Effector CD8-positive, alpha-beta T cell (primary cell): ENCODE measurements at regions not wholly inside any gene's neighbourhood (a gene's known extent, or its start where the extent isn't known, plus 50 kb on each side); places are given as distances from the start of the nearest gene placed in this dataset.

Experiments
- DNase-seq: peaks from one replicate; lab custom pipeline; 2025; lab: John Stamatoyannopoulos, UW

- no peak for DNase-seq
Measured at GRCh38 chr5:8907168-8907868, 638.6 kb downstream of the SEMA5A start.

GRCh38 chr5:8908055-8908683, 637.7 kb downstream of the SEMA5A start:
- DNase-seq = no peak

- DNase-seq = no peak
Measured at GRCh38 chr5:8912106-8912505, 633.8 kb downstream of the SEMA5A start.

GRCh38 chr5:8913522-8913921, 632.4 kb downstream of the SEMA5A start:
- no peak for DNase-seq

- DNase-seq = no peak
Measured at GRCh38 chr5:8919096-8919495, 626.8 kb downstream of the SEMA5A start.

- DNase-seq = no peak
Measured at GRCh38 chr5:8923526-8923925, 622.3 kb downstream of the SEMA5A start.

GRCh38 chr5:8924054-8924793, 621.7 kb downstream of the SEMA5A start:
- no peak for DNase-seq

- no peak for DNase-seq
Measured at GRCh38 chr5:8930021-8930420, 615.9 kb downstream of the SEMA5A start.

GRCh38 chr5:8934455-8934854, 611.4 kb downstream of the SEMA5A start:
- no peak for DNase-seq

GRCh38 chr5:8940934-8941333, 604.9 kb downstream of the SEMA5A start:
- DNase-seq = no peak

GRCh38 chr5:8943301-8943700, 602.6 kb downstream of the SEMA5A start:
- no peak for DNase-seq

GRCh38 chr5:8944005-8944404, 601.9 kb downstream of the SEMA5A start:
- DNase-seq = no peak

GRCh38 chr5:8945972-8946371, 599.9 kb downstream of the SEMA5A start:
- no peak for DNase-seq

- no peak for DNase-seq
Measured at GRCh38 chr5:8949908-8950307, 596.0 kb downstream of the SEMA5A start.

GRCh38 chr5:8952147-8952546, 593.7 kb downstream of the SEMA5A start:
- DNase-seq = no peak

GRCh38 chr5:8953016-8953415, 592.9 kb downstream of the SEMA5A start:
- DNase-seq = no peak

- no peak for DNase-seq
Measured at GRCh38 chr5:8953911-8954438, 591.9 kb downstream of the SEMA5A start.

- DNase-seq = no peak
Measured at GRCh38 chr5:8954801-8955200, 591.1 kb downstream of the SEMA5A start.

GRCh38 chr5:8956659-8957058, 589.2 kb downstream of the SEMA5A start:
- no peak for DNase-seq

GRCh38 chr5:8958602-8959001, 587.3 kb downstream of the SEMA5A start:
- no peak for DNase-seq

- no peak for DNase-seq
Measured at GRCh38 chr5:8961219-8961618, 584.7 kb downstream of the SEMA5A start.

GRCh38 chr5:8961956-8962355, 583.9 kb downstream of the SEMA5A start:
- DNase-seq = no peak

GRCh38 chr5:8981016-8981415, 564.9 kb downstream of the SEMA5A start:
- DNase-seq = no peak
